B cell (primary cell): ENCODE measurements at regions not wholly inside any gene's neighbourhood (a gene's known extent, or its start where the extent isn't known, plus 50 kb on each side); places are given as distances from the start of the nearest gene placed in this dataset.

Source experiments
- ATAC-seq: fragments of 200-7000 bp; cut with Tn5 transposase; one replicate; pipeline ENCODE4 v1.10.0; 2021; ENCODE audit warnings: low read depth, mild to moderate bottlenecking, moderate number of reproducible peaks, moderate library complexity
- CTCF ChIA-PET: fragments of 350-600 bp; sonication (Branson Sonifier 250); formaldehyde crosslinking; loops from one replicate; lab custom pipeline; 2021; ENCODE audit warnings: antibody characterized with exemption, inconsistent platforms; lab: Charles Lee
- POLR2A ChIA-PET: fragments of 350-600 bp; sonication (Branson Sonifier 250); formaldehyde crosslinking; loops from one replicate; lab custom pipeline; 2021; ENCODE audit warnings: antibody characterized with exemption; lab: Charles Lee
- DNase-seq: peaks from one replicate; pipeline ENCODE4 v3.0.0; 2013
- H2AFZ ChIP-seq: 2 replicates; pipeline ENCODE4 v1.6.1; 2012; ENCODE audit warnings: mild to moderate bottlenecking, low read depth, low read length; ENCODE audit not compliant: insufficient read depth, poor library complexity, severe bottlenecking
- H3K27ac ChIP-seq, 2 donors: 1 replicate in 1 of 2; 2 replicates in 1 of 2; pipeline ENCODE4 v1.5.1; 2012 to 2013; ENCODE audit warnings: low read length in 2 of 2, mild to moderate bottlenecking in 2 of 2, moderate library complexity in 1 of 2
- H3K27me3 ChIP-seq, 4 experiments: fragments of 200-600 bp in 1 of 4; sonication (generic) in 1 of 4; replicated peaks in 1 of 4; 1 replicate in 2 of 4; 2 replicates in 2 of 4; pipeline versions ENCODE4 v1.6.1 to v1.7.0; 2013 to 2016; ENCODE audit warnings: low read length in 3 of 4, mild to moderate bottlenecking in 2 of 4, mixed read lengths in 1 of 4, moderate library complexity in 1 of 4; ENCODE audit not compliant: insufficient read depth in 4 of 4, control insufficient read depth in 3 of 4; ENCODE audit errors: control extremely low read depth in 1 of 4
- H3K36me3 ChIP-seq, 2 experiments: replicated peaks in 1 of 2; 1 replicate in 1 of 2; 2 replicates in 1 of 2; pipeline versions ENCODE4 v1.6.1 to v1.7.1; 2013; ENCODE audit warnings: low read length in 1 of 2; ENCODE audit not compliant: insufficient read depth in 2 of 2, control insufficient read depth in 1 of 2; ENCODE audit errors: control extremely low read depth in 1 of 2, extremely low read depth in 1 of 2
- H3K4me1 ChIP-seq, 2 donors: fragments of 200-600 bp in 1 of 2; sonication (generic) in 1 of 2; 1 replicate in 1 of 2; 2 replicates in 1 of 2; pipeline versions ENCODE4 v1.5.1 to v1.6.1; 2013 to 2017; ENCODE audit warnings: low read length in 2 of 2; ENCODE audit not compliant: control insufficient read depth in 2 of 2, insufficient read depth in 2 of 2
- H3K4me2 ChIP-seq: replicated peaks from 2 replicates; pipeline ENCODE3; 2012; ENCODE audit warnings: mild to moderate bottlenecking, low read depth, low read length; ENCODE audit not compliant: poor library complexity, severe bottlenecking
- H3K4me3 ChIP-seq, 5 experiments: fragments of 200-600 bp in 1 of 5; sonication (generic) in 1 of 5; 1 replicate in 3 of 5; 2 replicates in 2 of 5; pipeline versions ENCODE4 v1.5.1 to v1.7.0; 2011 to 2016; ENCODE audit warnings: low read length in 4 of 5, mild to moderate bottlenecking in 4 of 5, low read depth in 2 of 5, control low read depth in 1 of 5, moderate library complexity in 1 of 5; ENCODE audit not compliant: insufficient read depth in 1 of 5; ENCODE audit errors: control extremely low read depth in 1 of 5, extremely low read depth in 1 of 5
- H3K79me2 ChIP-seq: fragments of 200-600 bp; sonication (generic); one replicate; pipeline ENCODE4 v1.6.0; 2016; ENCODE audit warnings: low read length; ENCODE audit not compliant: control insufficient read depth, insufficient read depth
- H3K9ac ChIP-seq: fragments of 200-600 bp; sonication (generic); 2 replicates; pipeline ENCODE4 v1.6.1; 2017; ENCODE audit warnings: mild to moderate bottlenecking, low read length, moderate library complexity
- H3K9me3 ChIP-seq, 3 donors: one replicate each; pipeline versions ENCODE4 v1.6.1 to v1.7.1; 2013; ENCODE audit warnings: low read length in 2 of 3; ENCODE audit not compliant: control insufficient read depth in 2 of 3, insufficient read depth in 1 of 3; ENCODE audit errors: control extremely low read depth in 1 of 3
- H4K20me1 ChIP-seq: 2 replicates; pipeline ENCODE4 v1.6.0; 2012; ENCODE audit warnings: mild to moderate bottlenecking, low read length; ENCODE audit not compliant: insufficient read depth, control insufficient read depth, poor library complexity, severe bottlenecking
- H3K27ac Mint-ChIP-seq: one replicate; pipeline ENCODE4 v1.8.0; 2021; ENCODE audit warnings: mixed read lengths
- H3K27me3 Mint-ChIP-seq: one replicate; pipeline ENCODE4 v1.8.0; 2021; ENCODE audit warnings: mixed read lengths
- H3K4me1 Mint-ChIP-seq: one replicate; pipeline ENCODE4 v1.8.0; 2021; ENCODE audit warnings: mixed read lengths
- H3K4me3 Mint-ChIP-seq: one replicate; pipeline ENCODE4 v1.8.0; 2021; ENCODE audit warnings: mixed read lengths
- H3K9me3 Mint-ChIP-seq: one replicate; pipeline ENCODE4 v1.8.0; 2022; ENCODE audit warnings: mixed read lengths; ENCODE audit not compliant: insufficient read depth
- CTCF ChIP-seq: fragments of 200-600 bp; IDR thresholded peaks from one replicate; pipeline ENCODE4 v1.8.0; 2022; ENCODE audit warnings: antibody characterized with exemption, mild to moderate bottlenecking
- EZH2 ChIP-seq: IDR thresholded peaks from 2 replicates; pipeline ENCODE4 v1.6.1; 2012; ENCODE audit warnings: borderline replicate concordance, low read depth, mild to moderate bottlenecking, moderate library complexity, low read length; ENCODE audit not compliant: insufficient read depth, poor library complexity, severe bottlenecking
- WGBS: methylation state at CpG from one replicate; pipeline ENCODE4 v1.1.5; 2013; ENCODE audit warnings: missing lambda C conversion rate; ENCODE audit not compliant: insufficient coverage; 5-methylcytosine and 5-hydroxymethylcytosine counted together
- intact Hi-C: fragments of 100-400 bp; cut with micrococcal nuclease; formaldehyde crosslinking; loops from one replicate; pipeline ENCODE4 v1.10.0; 2022

GRCh38 chr4:16450724-16451123 is 224.5 kb upstream of the TAPT1 start:
- ChIA-PET CTCF (no interaction called here), POLR2A (no interaction called here)
- Mint-ChIP-seq H3K27ac (no peak overlapping the region), H3K27me3 (peaks cover under 1% of the 10 kb centered on the region), H3K4me1 (no peaks in the 10 kb centered on the region), H3K9me3 (no peaks in the 10 kb centered on the region), H3K4me3 (no peak overlapping the region)
- no peaks in the 10 kb centered on the region for H4K20me1 ChIP-seq
- H3K4me1 ChIP-seq: no peaks in the 10 kb centered on the region
- no peaks in the 10 kb centered on the region for H3K36me3 ChIP-seq
- WGBS: no CpG with 5 or more reads among the region's 1 CpG
- TF ChIP-seq CTCF (no peak), EZH2 (no peak)
- H3K27me3 ChIP-seq: no peaks in the 10 kb centered on the region
- H3K79me2 ChIP-seq: no peaks in the 10 kb centered on the region
- no peak overlapping the region for H3K9ac ChIP-seq
- ATAC-seq (no peak), DNase-seq (no peak)
- H3K4me2 ChIP-seq: no peak overlapping the region
- H3K4me3 ChIP-seq: no peak overlapping the region
- H3K9me3 ChIP-seq: peaks cover 0 to 3% (median 0%) of the 10 kb centered on the region in 3 donors
- intact Hi-C loops: no loop called here
- H3K27ac ChIP-seq: no peak overlapping the region
- no peak overlapping the region for H2AFZ ChIP-seq

DNA sequence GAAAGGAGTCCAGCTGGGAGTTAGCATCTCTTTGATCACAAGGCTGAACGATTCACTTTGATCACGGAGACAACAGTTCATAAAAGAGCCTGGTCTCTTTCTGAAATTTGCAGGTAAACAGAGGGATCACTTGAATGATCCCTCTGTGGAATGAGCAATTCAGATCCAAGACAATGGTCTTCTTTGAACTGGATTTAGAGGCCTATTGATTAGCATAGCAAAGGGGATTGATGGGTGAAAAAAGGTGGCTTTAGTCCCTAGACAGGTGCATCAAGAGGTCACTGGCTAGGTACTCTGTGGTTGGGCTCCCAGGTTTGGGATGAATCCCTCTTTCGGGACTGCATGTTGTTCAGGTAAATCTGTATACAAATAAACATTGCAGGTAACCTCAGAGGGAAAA is 223.8 kb upstream of the TAPT1 start:
- Histone ChIP-seq H3K27me3 (no peaks in the 10 kb centered on the region), H3K9me3 (peaks cover 0 to 3% (median 0%) of the 10 kb centered on the region in 3 donors), H4K20me1 (no peaks in the 10 kb centered on the region), H3K36me3 (no peaks in the 10 kb centered on the region), H3K4me2 (no peak overlapping the region), H3K4me3 (no peak overlapping the region), H2AFZ (no peak overlapping the region), H3K27ac (no peak overlapping the region), H3K4me1 (no peaks in the 10 kb centered on the region), H3K79me2 (no peaks in the 10 kb centered on the region), H3K9ac (no peak overlapping the region)
- POLR2A ChIA-PET: no interaction called here
- WGBS: 74% methylated on average over 2 of the region's 3 CpGs
- no peak overlapping the region for H3K4me3 Mint-ChIP-seq
- DNase-seq (no peak), ATAC-seq (no peak)
- intact Hi-C loops: no loop called here
- no peaks in the 10 kb centered on the region for H3K9me3 Mint-ChIP-seq
- no peaks in the 10 kb centered on the region for H3K4me1 Mint-ChIP-seq
- no peak overlapping the region for H3K27ac Mint-ChIP-seq
- TF ChIP-seq EZH2 (no peak), CTCF (no peak)
- no peaks in the 10 kb centered on the region for H3K27me3 Mint-ChIP-seq
- CTCF ChIA-PET: no interaction called here
